Panc1 (cell line): ENCODE measurements at regions not wholly inside any gene's neighbourhood (a gene's known extent, or its start where the extent isn't known, plus 50 kb on each side); places are given as distances from the start of the nearest gene placed in this dataset.

ENCODE experiments used
- CTCF ChIP-seq: fragments of 450-650 bp; IDR thresholded peaks from 2 replicates; pipeline ENCODE4 v1.5.1; 2017; ENCODE audit warnings: mild to moderate bottlenecking
- POLR2AphosphoS5 ChIP-seq: IDR thresholded peaks from 2 replicates; pipeline ENCODE4 v1.6.1; 2012; ENCODE audit warnings: mild to moderate bottlenecking, low read depth, low read length, moderate library complexity
- REST ChIP-seq, 2 experiments: IDR thresholded peaks; 2 replicates each; pipeline ENCODE4 v1.6.1; 2011 to 2012; ENCODE audit warnings: low read depth in 2 of 2, control low read depth in 1 of 2, low read length in 1 of 2, mild to moderate bottlenecking in 1 of 2, moderate library complexity in 1 of 2; ENCODE audit not compliant: insufficient read depth in 1 of 2

GRCh38 chr7:68414631-68415425, 1183.4 kb upstream of the AUTS2 start:
- TF ChIP-seq CTCF (no peak), REST (IDR thresholded peaks at IDR 0.05; ENCODE audit: insufficient read depth in 1 of 2, low read depth in 2 of 2, low read length in 1 of 2) (no peak), POLR2AphosphoS5 (no peak)
